ENCODE measurements at regions not wholly inside any gene's neighbourhood (a gene's known extent, or its start where the extent isn't known, plus 50 kb on each side); places are given as distances from the start of the nearest gene placed in this dataset.

DNA sequence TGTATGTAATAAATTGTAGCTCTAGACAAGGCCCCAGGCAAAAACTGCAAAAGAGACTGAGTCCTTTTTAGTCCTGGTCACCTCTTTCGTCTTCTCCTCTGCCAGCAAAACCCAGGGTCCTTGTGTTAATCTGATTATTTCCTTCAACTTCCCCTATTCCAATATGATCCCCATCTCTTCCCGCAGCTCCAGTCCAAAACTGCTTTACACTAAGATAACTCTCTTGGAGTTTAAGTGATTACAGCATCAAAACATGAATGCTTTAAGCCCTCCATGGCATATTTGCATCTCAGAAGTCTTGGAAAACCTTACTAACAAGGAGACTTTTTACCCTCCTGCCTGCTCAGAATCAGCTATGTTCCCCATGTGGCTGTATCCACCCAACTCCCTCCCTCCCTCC lies 59.3 kb downstream of the MAGEA1 start:
- DNase-seq (ENCODE audit: extremely low spot score, unreplicated experiment): no peak
- TF ChIP-seq, protein P1, sequence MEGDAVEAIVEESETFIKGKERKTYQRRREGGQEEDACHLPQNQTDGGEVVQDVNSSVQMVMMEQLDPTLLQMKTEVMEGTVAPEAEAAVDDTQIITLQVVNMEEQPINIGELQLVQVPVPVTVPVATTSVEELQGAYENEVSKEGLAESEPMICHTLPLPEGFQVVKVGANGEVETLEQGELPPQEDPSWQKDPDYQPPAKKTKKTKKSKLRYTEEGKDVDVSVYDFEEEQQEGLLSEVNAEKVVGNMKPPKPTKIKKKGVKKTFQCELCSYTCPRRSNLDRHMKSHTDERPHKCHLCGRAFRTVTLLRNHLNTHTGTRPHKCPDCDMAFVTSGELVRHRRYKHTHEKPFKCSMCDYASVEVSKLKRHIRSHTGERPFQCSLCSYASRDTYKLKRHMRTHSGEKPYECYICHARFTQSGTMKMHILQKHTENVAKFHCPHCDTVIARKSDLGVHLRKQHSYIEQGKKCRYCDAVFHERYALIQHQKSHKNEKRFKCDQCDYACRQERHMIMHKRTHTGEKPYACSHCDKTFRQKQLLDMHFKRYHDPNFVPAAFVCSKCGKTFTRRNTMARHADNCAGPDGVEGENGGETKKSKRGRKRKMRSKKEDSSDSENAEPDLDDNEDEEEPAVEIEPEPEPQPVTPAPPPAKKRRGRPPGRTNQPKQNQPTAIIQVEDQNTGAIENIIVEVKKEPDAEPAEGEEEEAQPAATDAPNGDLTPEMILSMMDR (conservative IDR thresholded peaks at IDR 0.05): no peak
- H3K4me3 Mint-ChIP-seq: no peak overlapping the region
- peaks cover 16% of the 10 kb centered on the region for H3K27me3 Mint-ChIP-seq
- H3K36me3 Mint-ChIP-seq: no peaks in the 10 kb centered on the region
- no peaks in the 10 kb centered on the region for H3K9me3 Mint-ChIP-seq
- no peaks in the 10 kb centered on the region for H3K4me1 Mint-ChIP-seq (ENCODE audit: unreplicated experiment)
- H3K27ac Mint-ChIP-seq: no peak overlapping the region

All from type B pancreatic cell (in vitro differentiated cells).